H9 (cell line): ENCODE measurements at regions not wholly inside any gene's neighbourhood (a gene's known extent, or its start where the extent isn't known, plus 50 kb on each side); places are given as distances from the start of the nearest gene placed in this dataset.

ENCODE experiments used
- DNase-seq: peaks from one replicate; pipeline ENCODE4 v3.0.0-alpha.2; 2017
- H2AFZ ChIP-seq: one replicate; pipeline ENCODE4 v1.6.1; 2013; ENCODE audit warnings: mild to moderate bottlenecking, low read length, control low read depth, moderate library complexity
- H2AK5ac ChIP-seq: 2 replicates; pipeline ENCODE4 v1.6.1; 2013; ENCODE audit warnings: low read length, control low read depth, mixed read lengths; ENCODE audit not compliant: insufficient read length
- H2BK120ac ChIP-seq: one replicate; pipeline ENCODE4 v1.6.1; 2013; ENCODE audit warnings: low read depth, mild to moderate bottlenecking, low read length, control low read depth, inconsistent platforms; ENCODE audit not compliant: poor library complexity, severe bottlenecking
- H2BK12ac ChIP-seq: 2 replicates; pipeline ENCODE4 v1.6.1; 2013; ENCODE audit warnings: low read length, control low read depth, mixed read lengths, low read depth; ENCODE audit not compliant: insufficient read length
- H2BK15ac ChIP-seq: 2 replicates; pipeline ENCODE4 v1.6.1; 2013; ENCODE audit warnings: low read depth, low read length, control low read depth
- H2BK20ac ChIP-seq: one replicate; pipeline ENCODE4 v1.6.1; 2013; ENCODE audit warnings: low read depth, mild to moderate bottlenecking, low read length, control low read depth, inconsistent platforms; ENCODE audit not compliant: poor library complexity, severe bottlenecking
- H2BK5ac ChIP-seq: 2 replicates; pipeline ENCODE4 v1.6.1; 2013; ENCODE audit warnings: low read length, control low read depth, mixed read lengths; ENCODE audit not compliant: insufficient read length
- H3K14ac ChIP-seq: 2 replicates; pipeline ENCODE4 v1.6.1; 2013; ENCODE audit warnings: low read length, control low read depth; ENCODE audit not compliant: insufficient read depth
- H3K18ac ChIP-seq: 2 replicates; pipeline ENCODE4 v1.6.1; 2013; ENCODE audit warnings: low read depth, mild to moderate bottlenecking, mixed read lengths, low read length, control low read depth; ENCODE audit not compliant: insufficient read length
- H3K23ac ChIP-seq: 2 replicates; pipeline ENCODE4 v1.6.1; 2013; ENCODE audit warnings: low read length, control low read depth, mixed read lengths, low read depth; ENCODE audit not compliant: insufficient read length
- H3K23me2 ChIP-seq: 2 replicates; pipeline ENCODE4 v1.6.1; 2013; ENCODE audit warnings: low read depth, mild to moderate bottlenecking, mixed read lengths, low read length, control low read depth; ENCODE audit not compliant: insufficient read length, poor library complexity, severe bottlenecking
- H3K27ac ChIP-seq: 2 replicates; pipeline ENCODE4 v1.5.1; 2013; ENCODE audit warnings: low read length, control low read depth, mixed read lengths, low read depth; ENCODE audit not compliant: insufficient read length
- H3K27me3 ChIP-seq: 2 replicates; pipeline ENCODE4 v1.6.1; 2013; ENCODE audit warnings: low read length, control low read depth, inconsistent platforms; ENCODE audit not compliant: insufficient read depth
- H3K4ac ChIP-seq: 2 replicates; pipeline ENCODE4 v1.6.1; 2013; ENCODE audit warnings: low read depth, mild to moderate bottlenecking, control low read depth, inconsistent platforms, low read length, moderate library complexity
- H3K4me1 ChIP-seq: 2 replicates; pipeline ENCODE4 v1.6.1; 2013; ENCODE audit warnings: low read length, control low read depth, inconsistent platforms; ENCODE audit not compliant: insufficient read depth
- H3K4me2 ChIP-seq: 2 replicates; pipeline ENCODE4 v1.6.1; 2013; ENCODE audit warnings: low read length, control low read depth, mixed read lengths; ENCODE audit not compliant: insufficient read length, insufficient read depth
- H3K56ac ChIP-seq: 2 replicates; pipeline ENCODE4 v1.6.1; 2013; ENCODE audit warnings: low read depth, mild to moderate bottlenecking, mixed read lengths, low read length, control low read depth; ENCODE audit not compliant: insufficient read length
- H3K79me1 ChIP-seq: 2 replicates; pipeline ENCODE4 v1.6.1; 2013; ENCODE audit warnings: low read depth, mild to moderate bottlenecking, moderate library complexity, low read length, control low read depth, inconsistent platforms; ENCODE audit not compliant: insufficient read depth, poor library complexity, severe bottlenecking
- H3K79me2 ChIP-seq: 2 replicates; pipeline ENCODE4 v1.6.1; 2013; ENCODE audit warnings: low read length, control low read depth, inconsistent platforms; ENCODE audit not compliant: insufficient read depth
- H3K9ac ChIP-seq: 2 replicates; pipeline ENCODE4 v1.6.1; 2013; ENCODE audit warnings: low read length, control low read depth, mixed read lengths; ENCODE audit not compliant: insufficient read length; ENCODE audit errors: extremely low read depth
- H3K9me3 ChIP-seq: one replicate; pipeline ENCODE4 v1.6.1; 2013; ENCODE audit warnings: low read depth, low read length, inconsistent platforms; ENCODE audit not compliant: control insufficient read depth
- H3T11ph ChIP-seq: one replicate; pipeline ENCODE4 v1.6.1; 2013; ENCODE audit warnings: mild to moderate bottlenecking, low read length, control low read depth, inconsistent platforms
- H4K20me1 ChIP-seq: one replicate; pipeline ENCODE4 v1.6.1; 2013; ENCODE audit not compliant: control insufficient read depth, insufficient read length, insufficient read depth
- H4K5ac ChIP-seq: 2 replicates; pipeline ENCODE4 v1.6.1; 2013; ENCODE audit warnings: low read depth, mild to moderate bottlenecking, mixed read lengths, low read length, control low read depth; ENCODE audit not compliant: insufficient read length
- H4K8ac ChIP-seq: replicated peaks from 2 replicates; pipeline ENCODE4 v1.6.1; 2013; ENCODE audit warnings: low read length, control low read depth, mixed read lengths, low read depth; ENCODE audit not compliant: insufficient read length
- H4K91ac ChIP-seq: 2 replicates; pipeline ENCODE4 v1.6.1; 2013; ENCODE audit warnings: low read depth, mild to moderate bottlenecking, moderate library complexity, mixed read lengths, low read length, control low read depth; ENCODE audit not compliant: insufficient read length
- H3K27ac Mint-ChIP-seq, 3 experiments: 2 replicates in 2 of 3; 3 replicates in 1 of 3; pipeline ENCODE4 v1.8.0; 2020 to 2021; ENCODE audit warnings: mixed read lengths in 3 of 3, mild to moderate bottlenecking in 1 of 3, moderate library complexity in 1 of 3
- H3K27me3 Mint-ChIP-seq: 2 replicates; pipeline ENCODE4 v1.8.0; 2021; ENCODE audit warnings: low read depth, mild to moderate bottlenecking, moderate library complexity, mixed read lengths
- H3K36me3 Mint-ChIP-seq, 3 experiments: 2 replicates in 2 of 3; 3 replicates in 1 of 3; pipeline ENCODE4 v1.8.0; 2020 to 2021; ENCODE audit warnings: low read depth in 3 of 3, mixed read lengths in 3 of 3; ENCODE audit not compliant: insufficient read depth in 1 of 3
- H3K4me1 Mint-ChIP-seq, 2 experiments: 2 replicates each; pipeline ENCODE4 v1.8.0; 2020; ENCODE audit warnings: mixed read lengths in 2 of 2
- H3K4me3 Mint-ChIP-seq, 2 experiments: 2 replicates in 1 of 2; 3 replicates in 1 of 2; pipeline ENCODE4 v1.8.0; 2020 to 2021; ENCODE audit warnings: mild to moderate bottlenecking in 2 of 2, mixed read lengths in 2 of 2, moderate library complexity in 1 of 2
- H3K9me3 Mint-ChIP-seq, 2 experiments: 2 replicates in 1 of 2; 3 replicates in 1 of 2; pipeline ENCODE4 v1.8.0; 2020; ENCODE audit warnings: mild to moderate bottlenecking in 2 of 2, mixed read lengths in 2 of 2, moderate library complexity in 1 of 2
- CTCF ChIP-seq: fragments of 200-600 bp; sonication (generic); conservative IDR thresholded peaks from 3 replicates; pipeline ENCODE4 v1.8.0; 2021; ENCODE audit warnings: antibody characterized with exemption, mild to moderate bottlenecking
- WGBS: extraction: QIAGEN DNeasy Blood & Tissue Kit; methylation state at CpG from one replicate; pipeline ENCODE4 v1.1.7; 2013; ENCODE audit warnings: missing lambda C conversion rate, low lambda C conversion rate, mixed read lengths; ENCODE audit not compliant: insufficient read length; ENCODE audit errors: extremely low coverage; 5-methylcytosine and 5-hydroxymethylcytosine counted together

- Histone ChIP-seq H4K8ac (no peak overlapping the region), H3K18ac (no peak overlapping the region), H2BK20ac (no peak overlapping the region), H2BK5ac (no peak overlapping the region), H3K9me3 (no peaks in the 10 kb centered on the region), H3K4ac (no peak overlapping the region), H2BK120ac (no peak overlapping the region), H4K91ac (no peak overlapping the region), H2BK12ac (no peak overlapping the region), H3K79me2 (no peaks in the 10 kb centered on the region), H3K79me1 (no peaks in the 10 kb centered on the region), H4K5ac (no peak overlapping the region), H3K23me2 (no peaks in the 10 kb centered on the region), H3K56ac (no peak overlapping the region), H3K14ac (no peak overlapping the region), H2AK5ac (no peak overlapping the region), H3K23ac (no peak overlapping the region), H3K27ac (no peak overlapping the region), H3T11ph (no peak overlapping the region), H4K20me1 (no peaks in the 10 kb centered on the region), H3K4me1 (no peaks in the 10 kb centered on the region), H3K27me3 (no peaks in the 10 kb centered on the region), H2AFZ (no peak overlapping the region), H2BK15ac (no peak overlapping the region), H3K9ac (no peak overlapping the region), H3K4me2 (no peak overlapping the region)
- Mint-ChIP-seq H3K4me3 (no peak overlapping the region), H3K27ac (no peak overlapping the region), H3K9me3 (peaks cover 16% of the 10 kb centered on the region in 2 experiments), H3K27me3 (peaks cover 12% of the 10 kb centered on the region), H3K36me3 (peaks cover 10 to 15% (median 11%) of the 10 kb centered on the region in 3 experiments; a peak in 6 of 7 replicates), H3K4me1 (peaks cover 4 to 6% of the 10 kb centered on the region in 2 experiments; a peak in 3 of 4 replicates)
- no CpG with 5 or more reads among the region's 4 CpGs for WGBS
- no peak for TF ChIP-seq CTCF
- no peak for DNase-seq
Measured at GRCh38 chr14:51782435-51782834, 78.0 kb upstream of the GNG2 start.
